Bronchial epithelial cell (primary cell): ENCODE measurements at regions not wholly inside any gene's neighbourhood (a gene's known extent, or its start where the extent isn't known, plus 50 kb on each side); places are given as distances from the start of the nearest gene placed in this dataset.
"Not testable (repeated sequence)": the region's sequence is repeated elsewhere in the genome, so short reads cannot be mapped to it uniquely, and the experiment has no call there.

ENCODE experiments used
- DNase-seq: peaks from one replicate; pipeline ENCODE4 v3.0.0-alpha.2; 2010; ENCODE audit warnings: low read depth
- FAIRE-seq: peaks from 2 replicates; lab custom pipeline; 2011; peaks lifted over from hg19 to GRCh38; lab: Jason Lieb, UNC
- H3K27me3 ChIP-seq: 2 replicates; pipeline ENCODE4 v1.5.1; 2011; ENCODE audit warnings: low read length; ENCODE audit not compliant: control insufficient read depth, insufficient read depth
- H3K36me3 ChIP-seq: 2 replicates; pipeline ENCODE4 v1.5.1; 2011; ENCODE audit warnings: low read length; ENCODE audit not compliant: control insufficient read depth, insufficient read depth
- H3K4me3 ChIP-seq: 2 replicates; pipeline ENCODE4 v1.5.1; 2011; ENCODE audit warnings: mild to moderate bottlenecking, low read depth, low read length, control low read depth
- TF ChIP-seq, protein P1 (sequence below): IDR thresholded peaks from 2 replicates; pipeline ENCODE4 v1.5.1; 2011; ENCODE audit warnings: mild to moderate bottlenecking, moderate library complexity, low read length, control low read depth, inconsistent platforms; ENCODE audit not compliant: insufficient read depth, severe bottlenecking

- not testable (repeated sequence) for DNase-seq, H3K36me3 ChIP-seq, H3K27me3 ChIP-seq, FAIRE-seq, H3K4me3 ChIP-seq
Observed at GRCh38 chr15:20680257-20680815, 138.7 kb upstream of the GOLGA6L6 start.

- Histone ChIP-seq H3K4me3 (no peak overlapping the region), H3K27me3 (no peaks in the 10 kb centered on the region), H3K36me3 (no peaks in the 10 kb centered on the region)
- no peak for DNase-seq
- TF ChIP-seq, protein P1, sequence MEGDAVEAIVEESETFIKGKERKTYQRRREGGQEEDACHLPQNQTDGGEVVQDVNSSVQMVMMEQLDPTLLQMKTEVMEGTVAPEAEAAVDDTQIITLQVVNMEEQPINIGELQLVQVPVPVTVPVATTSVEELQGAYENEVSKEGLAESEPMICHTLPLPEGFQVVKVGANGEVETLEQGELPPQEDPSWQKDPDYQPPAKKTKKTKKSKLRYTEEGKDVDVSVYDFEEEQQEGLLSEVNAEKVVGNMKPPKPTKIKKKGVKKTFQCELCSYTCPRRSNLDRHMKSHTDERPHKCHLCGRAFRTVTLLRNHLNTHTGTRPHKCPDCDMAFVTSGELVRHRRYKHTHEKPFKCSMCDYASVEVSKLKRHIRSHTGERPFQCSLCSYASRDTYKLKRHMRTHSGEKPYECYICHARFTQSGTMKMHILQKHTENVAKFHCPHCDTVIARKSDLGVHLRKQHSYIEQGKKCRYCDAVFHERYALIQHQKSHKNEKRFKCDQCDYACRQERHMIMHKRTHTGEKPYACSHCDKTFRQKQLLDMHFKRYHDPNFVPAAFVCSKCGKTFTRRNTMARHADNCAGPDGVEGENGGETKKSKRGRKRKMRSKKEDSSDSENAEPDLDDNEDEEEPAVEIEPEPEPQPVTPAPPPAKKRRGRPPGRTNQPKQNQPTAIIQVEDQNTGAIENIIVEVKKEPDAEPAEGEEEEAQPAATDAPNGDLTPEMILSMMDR = no peak
- peak; percentile 95 for FAIRE-seq
Observed at GRCh38 chr15:20672470-20672869, 130.9 kb upstream of the GOLGA6L6 start.

DNA sequence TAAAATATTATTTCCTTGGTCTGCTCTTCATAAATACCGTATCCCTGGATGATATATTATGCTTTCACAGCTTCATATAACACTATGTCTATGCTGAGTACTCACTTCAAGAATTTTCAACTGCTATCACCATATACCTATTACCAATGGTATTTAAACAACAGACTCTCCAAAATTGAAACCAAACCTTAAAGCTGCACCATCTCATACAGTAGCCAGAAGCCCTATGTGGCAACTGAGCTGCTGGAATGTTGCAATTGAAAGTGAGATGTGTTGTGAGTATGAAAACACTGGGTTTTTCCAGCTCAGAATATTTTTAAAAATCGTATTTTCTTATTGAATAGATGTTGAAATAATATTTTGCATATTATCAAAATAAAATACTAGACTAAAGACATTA is 130.1 kb upstream of the GOLGA6L6 start:
- FAIRE-seq (peak; percentile 18), DNase-seq (no peak)
- Histone ChIP-seq H3K36me3 (no peaks in the 10 kb centered on the region), H3K4me3 (no peak overlapping the region), H3K27me3 (no peaks in the 10 kb centered on the region)
- TF ChIP-seq, protein P1 = no peak

DNA sequence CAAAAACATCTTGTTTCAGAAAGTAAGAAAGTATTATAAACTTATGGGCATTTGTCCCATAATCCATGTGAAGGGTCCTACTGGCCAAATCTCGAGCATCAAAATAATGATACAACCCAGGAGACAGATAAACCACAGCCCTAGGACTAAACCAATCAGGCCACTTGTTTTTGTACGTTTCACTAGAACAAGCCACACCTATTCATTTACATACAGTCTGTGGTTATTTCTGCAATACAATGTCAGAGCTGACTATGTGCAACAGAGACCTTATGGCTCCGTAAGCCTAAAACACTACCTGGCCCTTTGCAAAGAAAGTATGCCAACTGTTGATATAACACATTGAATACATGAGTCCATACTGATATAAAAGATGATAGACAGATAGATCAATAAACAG is 124.8 kb upstream of the GOLGA6L6 start:
- not testable (repeated sequence) for H3K4me3 ChIP-seq, DNase-seq, H3K27me3 ChIP-seq, H3K36me3 ChIP-seq
- peak; percentile 100 for FAIRE-seq

- FAIRE-seq (peak; percentile 75), DNase-seq (no peak)
- TF ChIP-seq, protein P1 = no peak
- Histone ChIP-seq H3K27me3 (no peaks in the 10 kb centered on the region), H3K36me3 (no peaks in the 10 kb centered on the region), H3K4me3 (no peak overlapping the region)
Observed at GRCh38 chr15:20665653-20666052, 124.1 kb upstream of the GOLGA6L6 start.

- FAIRE-seq (peak; percentile 36), DNase-seq (no peak)
- no peak overlapping the region for H3K4me3 ChIP-seq
- TF ChIP-seq, protein P1 = no peak
- no peaks in the 10 kb centered on the region for H3K27me3 ChIP-seq
- H3K36me3 ChIP-seq = no peaks in the 10 kb centered on the region
Observed at GRCh38 chr15:20659265-20659664, 117.7 kb upstream of the GOLGA6L6 start.

GRCh38 chr15:20658024-20658423 is 116.4 kb upstream of the GOLGA6L6 start:
- no peak for FAIRE-seq
- TF ChIP-seq, protein P1 = no peak
- no peak overlapping the region for H3K4me3 ChIP-seq
- H3K27me3 ChIP-seq = no peaks in the 10 kb centered on the region
- H3K36me3 ChIP-seq = no peaks in the 10 kb centered on the region
- DNase-seq = no peak
